Neuronal stem cell (in vitro differentiated cells): ENCODE measurements at regions not wholly inside any gene's neighbourhood (a gene's known extent, or its start where the extent isn't known, plus 50 kb on each side); places are given as distances from the start of the nearest gene placed in this dataset.

ENCODE experiments used
- DNase-seq: peaks from one replicate; pipeline ENCODE4 v3.0.0-alpha.2; 2013; ENCODE audit warnings: low spot score
- H2AFZ ChIP-seq: one replicate; pipeline ENCODE4 v1.6.1; 2013; ENCODE audit warnings: mild to moderate bottlenecking, low read length, inconsistent platforms
- H2AK5ac ChIP-seq: 2 replicates; pipeline ENCODE4 v1.6.1; 2013; ENCODE audit warnings: low read depth, mild to moderate bottlenecking, inconsistent platforms, low read length, moderate library complexity, mixed read lengths
- H2BK120ac ChIP-seq: 2 replicates; pipeline ENCODE4 v1.6.1; 2013; ENCODE audit warnings: low read depth, mild to moderate bottlenecking, inconsistent platforms, low read length, moderate library complexity, mixed read lengths
- H2BK12ac ChIP-seq: one replicate; pipeline ENCODE4 v1.6.1; 2013; ENCODE audit warnings: low read length, inconsistent platforms
- H2BK15ac ChIP-seq: 2 replicates; pipeline ENCODE4 v1.6.1; 2013; ENCODE audit warnings: mild to moderate bottlenecking, low read length, inconsistent platforms, mixed read lengths
- H2BK5ac ChIP-seq: one replicate; pipeline ENCODE4 v1.6.1; 2013; ENCODE audit warnings: inconsistent platforms, mild to moderate bottlenecking, low read length, moderate library complexity
- H3K14ac ChIP-seq: one replicate; pipeline ENCODE4 v1.6.1; 2013; ENCODE audit warnings: low read length, inconsistent platforms
- H3K18ac ChIP-seq: 2 replicates; pipeline ENCODE4 v1.6.1; 2013; ENCODE audit warnings: low read length, inconsistent platforms
- H3K23ac ChIP-seq: 2 replicates; pipeline ENCODE4 v1.6.1; 2013; ENCODE audit warnings: low read depth, mild to moderate bottlenecking, mixed read lengths, low read length, inconsistent platforms; ENCODE audit not compliant: poor library complexity
- H3K27ac ChIP-seq: replicated peaks from 3 replicates; pipeline ENCODE4 v1.5.1; 2013; ENCODE audit warnings: low read length, inconsistent platforms
- H3K27me3 ChIP-seq, 3 experiments: 2 replicates each; pipeline ENCODE4 v1.6.1; 2013; ENCODE audit warnings: low read length in 3 of 3, mild to moderate bottlenecking in 2 of 3, inconsistent platforms in 1 of 3, low read depth in 1 of 3, mixed read lengths in 1 of 3, moderate library complexity in 1 of 3; ENCODE audit not compliant: control insufficient read depth in 3 of 3, insufficient read depth in 3 of 3
- H3K36me3 ChIP-seq, 2 donors: replicated peaks in 1 of 2; 2 replicates each; pipeline ENCODE4 v1.6.1; 2013; ENCODE audit warnings: low read length in 2 of 2; ENCODE audit not compliant: control insufficient read depth in 2 of 2, insufficient read depth in 2 of 2
- H3K4ac ChIP-seq: 2 replicates; pipeline ENCODE4 v1.6.1; 2013; ENCODE audit warnings: inconsistent platforms, mild to moderate bottlenecking, low read length, moderate library complexity
- H3K4me1 ChIP-seq, 2 donors: 1 replicate in 1 of 2; 2 replicates in 1 of 2; pipeline ENCODE4 v1.6.1; 2013; ENCODE audit warnings: low read length in 2 of 2, low read depth in 1 of 2; ENCODE audit not compliant: control insufficient read depth in 2 of 2, insufficient read depth in 1 of 2
- H3K4me2 ChIP-seq: one replicate; pipeline ENCODE4 v1.6.1; 2013; ENCODE audit warnings: mild to moderate bottlenecking, low read length, inconsistent platforms; ENCODE audit not compliant: insufficient read depth, poor library complexity, severe bottlenecking
- H3K4me3 ChIP-seq, 2 donors: 2 replicates each; pipeline ENCODE4 v1.5.1; 2013; ENCODE audit warnings: low read length in 2 of 2, mild to moderate bottlenecking in 2 of 2, inconsistent platforms in 1 of 2, moderate library complexity in 1 of 2
- H3K79me1 ChIP-seq: one replicate; pipeline ENCODE4 v1.6.1; 2013; ENCODE audit warnings: low read depth, mild to moderate bottlenecking, inconsistent platforms, low read length, moderate library complexity
- H3K9ac ChIP-seq: one replicate; pipeline ENCODE4 v1.6.1; 2013; ENCODE audit warnings: mild to moderate bottlenecking, low read depth, low read length, inconsistent platforms; ENCODE audit not compliant: poor library complexity
- H3K9me3 ChIP-seq, 2 donors: replicated peaks in 1 of 2; 2 replicates each; pipeline versions ENCODE3 to v1.6.1; 2013; ENCODE audit warnings: low read length in 2 of 2, mild to moderate bottlenecking in 2 of 2, inconsistent platforms in 1 of 2, low read depth in 1 of 2, mixed read lengths in 1 of 2, moderate library complexity in 1 of 2; ENCODE audit not compliant: control insufficient read depth in 2 of 2, insufficient read depth in 1 of 2
- H4K8ac ChIP-seq: one replicate; pipeline ENCODE4 v1.6.1; 2013; ENCODE audit warnings: low read depth, mild to moderate bottlenecking, inconsistent platforms, low read length, moderate library complexity
- H4K91ac ChIP-seq: one replicate; pipeline ENCODE4 v1.6.1; 2013; ENCODE audit warnings: low read length, low read depth, mild to moderate bottlenecking, inconsistent platforms; ENCODE audit not compliant: poor library complexity
- WGBS, 2 donors: extraction: QIAGEN DNeasy Blood & Tissue Kit; methylation state at CpG; one replicate each; pipeline ENCODE4 v1.1.7; 2013; ENCODE audit warnings: missing lambda C conversion rate in 2 of 2, mixed read lengths in 1 of 2; ENCODE audit not compliant: insufficient read length in 2 of 2, insufficient replicate concordance in 1 of 2; ENCODE audit errors: extremely low coverage in 2 of 2; 5-methylcytosine and 5-hydroxymethylcytosine counted together

- Histone ChIP-seq H4K91ac (no peak overlapping the region), H3K4ac (no peak overlapping the region), H2BK15ac (no peak overlapping the region), H3K4me1 (no peaks in the 10 kb centered on the region), H2BK120ac (no peak overlapping the region), H3K27me3 (no peaks in the 10 kb centered on the region), H4K8ac (no peak overlapping the region), H3K36me3 (no peaks in the 10 kb centered on the region), H3K4me2 (no peak overlapping the region), H3K14ac (no peak overlapping the region), H2AK5ac (no peak overlapping the region), H3K23ac (no peak overlapping the region), H3K27ac (no peak overlapping the region), H3K79me1 (no peaks in the 10 kb centered on the region), H2BK5ac (no peak overlapping the region), H3K9me3 (no peaks in the 10 kb centered on the region), H3K18ac (no peak overlapping the region), H2AFZ (no peak overlapping the region), H3K9ac (no peak overlapping the region), H3K4me3 (no peak overlapping the region), H2BK12ac (no peak overlapping the region)
- no peak for DNase-seq
- WGBS, 2 donors = no CpG with 5 or more reads among the region's 4 CpGs
These were observed 415.5 kb upstream of the ADAMTS5 start for GRCh38 chr21:27382404-27382803.

- no CpG with 5 or more reads among the region's 2 CpGs for WGBS, 2 donors
These were observed 413.4 kb upstream of the ADAMTS5 start for GRCh38 chr21:27380303-27380702.

GRCh38 chr21:27379354-27379753 lies 412.5 kb upstream of the ADAMTS5 start:
- H3K27ac ChIP-seq = no peak overlapping the region
- H3K9me3 ChIP-seq = no peaks in the 10 kb centered on the region
- H2BK5ac ChIP-seq = no peak overlapping the region
- no peak overlapping the region for H2AFZ ChIP-seq
- no peak overlapping the region for H2BK15ac ChIP-seq
- no peak overlapping the region for H2BK120ac ChIP-seq
- H2AK5ac ChIP-seq = no peak overlapping the region
- H3K79me1 ChIP-seq = no peaks in the 10 kb centered on the region
- WGBS, 2 donors = no CpG with 5 or more reads among the region's 4 CpGs
- H3K4me2 ChIP-seq = no peak overlapping the region
- no peak overlapping the region for H3K14ac ChIP-seq
- no peaks in the 10 kb centered on the region for H3K4me1 ChIP-seq
- DNase-seq = no peak
- no peak overlapping the region for H3K4ac ChIP-seq
- H3K23ac ChIP-seq = no peak overlapping the region
- H3K18ac ChIP-seq = no peak overlapping the region
- no peak overlapping the region for H3K4me3 ChIP-seq
- no peaks in the 10 kb centered on the region for H3K27me3 ChIP-seq
- no peak overlapping the region for H3K9ac ChIP-seq
- no peak overlapping the region for H2BK12ac ChIP-seq
- H3K36me3 ChIP-seq = no peaks in the 10 kb centered on the region
- no peak overlapping the region for H4K8ac ChIP-seq
- no peak overlapping the region for H4K91ac ChIP-seq

More at GRCh38 chr21:27380303-27380702, 413.4 kb upstream of the ADAMTS5 start:
- H3K14ac ChIP-seq = no peak overlapping the region
- no peak overlapping the region for H3K9ac ChIP-seq
- no peak for DNase-seq
- no peak overlapping the region for H3K4me2 ChIP-seq
- H3K4ac ChIP-seq = no peak overlapping the region
- H2BK120ac ChIP-seq = no peak overlapping the region
- H3K9me3 ChIP-seq = no peaks in the 10 kb centered on the region
- no peak overlapping the region for H2AK5ac ChIP-seq
- no peak overlapping the region for H2BK15ac ChIP-seq
- H3K4me3 ChIP-seq = no peak overlapping the region
- H2AFZ ChIP-seq = no peak overlapping the region
- no peaks in the 10 kb centered on the region for H3K4me1 ChIP-seq
- H2BK12ac ChIP-seq = no peak overlapping the region
- H3K27me3 ChIP-seq = no peaks in the 10 kb centered on the region
- no peak overlapping the region for H4K91ac ChIP-seq
- no peaks in the 10 kb centered on the region for H3K79me1 ChIP-seq
- H2BK5ac ChIP-seq = no peak overlapping the region
- H3K23ac ChIP-seq = no peak overlapping the region
- no peak overlapping the region for H3K27ac ChIP-seq
- H4K8ac ChIP-seq = no peak overlapping the region
- no peaks in the 10 kb centered on the region for H3K36me3 ChIP-seq
- H3K18ac ChIP-seq = no peak overlapping the region

- Histone ChIP-seq H3K4ac (no peak overlapping the region), H3K79me1 (no peaks in the 10 kb centered on the region), H3K18ac (no peak overlapping the region), H3K23ac (no peak overlapping the region), H4K8ac (no peak overlapping the region), H3K4me2 (no peak overlapping the region), H3K9ac (no peak overlapping the region), H2BK15ac (no peak overlapping the region), H2BK5ac (no peak overlapping the region), H3K9me3 (no peaks in the 10 kb centered on the region), H3K4me3 (no peak overlapping the region), H2AFZ (no peak overlapping the region), H2AK5ac (no peak overlapping the region), H3K27me3 (no peaks in the 10 kb centered on the region), H2BK12ac (no peak overlapping the region), H3K4me1 (no peaks in the 10 kb centered on the region), H2BK120ac (no peak overlapping the region), H3K27ac (no peak overlapping the region), H3K14ac (no peak overlapping the region), H4K91ac (no peak overlapping the region), H3K36me3 (no peaks in the 10 kb centered on the region)
- no CpG with 5 or more reads among the region's 3 CpGs for WGBS, 2 donors
- DNase-seq = no peak
These were observed 405.5 kb upstream of the ADAMTS5 start for GRCh38 chr21:27372381-27372780.
